C4-2B (cell line): ENCODE measurements at regions not wholly inside any gene's neighbourhood (a gene's known extent, or its start where the extent isn't known, plus 50 kb on each side); places are given as distances from the start of the nearest gene placed in this dataset.
"Not testable (repeated sequence)": the region's sequence is repeated elsewhere in the genome, so short reads cannot be mapped to it uniquely, and the experiment has no call there.

Source experiments
- H3K27ac ChIP-seq: fragments of 450-650 bp; 2 replicates; pipeline ENCODE4 v1.5.1; 2017
- CTCF ChIP-seq: fragments of 450-650 bp; conservative IDR thresholded peaks from 2 replicates; pipeline ENCODE4 v1.5.1; 2017; ENCODE audit warnings: mild to moderate bottlenecking
- ZFX ChIP-seq: fragments of 450-650 bp; IDR thresholded peaks from 2 replicates; pipeline ENCODE4 v1.6.1; 2017

GRCh38 chr13:73661687-73662425, 472.3 kb downstream of the KLF12 start:
- TF ChIP-seq CTCF (no peak), ZFX (no peak)
- no peak overlapping the region for H3K27ac ChIP-seq

- no peak for TF ChIP-seq ZFX
- TF ChIP-seq CTCF: no peak
- no peak overlapping the region for H3K27ac ChIP-seq
Observed at GRCh38 chr13:73661066-73661465, 473.1 kb downstream of the KLF12 start.

GRCh38 chr13:73658639-73659038, 475.6 kb downstream of the KLF12 start:
- TF ChIP-seq CTCF (no peak), ZFX (no peak)
- no peak overlapping the region for H3K27ac ChIP-seq

GRCh38 chr13:73657821-73658540, 476.2 kb downstream of the KLF12 start:
- H3K27ac ChIP-seq: no peak overlapping the region
- no peak for TF ChIP-seq CTCF
- TF ChIP-seq ZFX: no peak

- TF ChIP-seq CTCF (no peak), ZFX (no peak)
- H3K27ac ChIP-seq: no peak overlapping the region
Observed at GRCh38 chr13:73656863-73657262, 477.3 kb downstream of the KLF12 start.

- no peak overlapping the region for H3K27ac ChIP-seq
- no peak for TF ChIP-seq ZFX
Observed at GRCh38 chr13:73653688-73654087, 480.5 kb downstream of the KLF12 start.

- TF ChIP-seq CTCF (no peak), ZFX (no peak)
- no peak overlapping the region for H3K27ac ChIP-seq
Observed at GRCh38 chr13:73647417-73647816, 486.8 kb downstream of the KLF12 start.

GRCh38 chr13:73640476-73641179, 493.6 kb downstream of the KLF12 start:
- H3K27ac ChIP-seq: not testable (repeated sequence)
